ENCODE measurements at regions not wholly inside any gene's neighbourhood (a gene's known extent, or its start where the extent isn't known, plus 50 kb on each side); places are given as distances from the start of the nearest gene placed in this dataset.

GRCh38 chr13:73364736-73365135 lies 305.9 kb downstream of the KLF5 start:
- H3K4me3 ChIP-seq (ENCODE audit: low read length): no peak overlapping the region
- no peaks in the 10 kb centered on the region for H3K36me3 ChIP-seq (ENCODE audit: insufficient read depth, low read length)
- no peaks in the 10 kb centered on the region for H3K9me3 ChIP-seq (replicated peaks; ENCODE audit: low read length)
- no peak overlapping the region for H3K4me2 ChIP-seq (ENCODE audit: low read length)
- no peaks in the 10 kb centered on the region for H3K27me3 ChIP-seq (ENCODE audit: control insufficient read depth, insufficient read depth, low read length)
- no peak overlapping the region for H3K9ac ChIP-seq (ENCODE audit: low read depth, low read length)
- H3K4me1 ChIP-seq (ENCODE audit: control insufficient read depth, insufficient read depth, low read length): no peaks in the 10 kb centered on the region

- no peak overlapping the region for H3K9ac ChIP-seq (ENCODE audit: low read depth, low read length)
- no peaks in the 10 kb centered on the region for H3K9me3 ChIP-seq (replicated peaks; ENCODE audit: low read length)
- no peak overlapping the region for H3K4me3 ChIP-seq (ENCODE audit: low read length)
- H3K4me2 ChIP-seq (ENCODE audit: low read length): no peak overlapping the region
- H3K4me1 ChIP-seq (ENCODE audit: control insufficient read depth, insufficient read depth, low read length): no peaks in the 10 kb centered on the region
- H3K27me3 ChIP-seq (ENCODE audit: control insufficient read depth, insufficient read depth, low read length): no peaks in the 10 kb centered on the region
- H3K36me3 ChIP-seq (ENCODE audit: insufficient read depth, low read length): no peaks in the 10 kb centered on the region
These were observed 299.8 kb downstream of the KLF5 start for GRCh38 chr13:73358606-73359095.

- no peaks in the 10 kb centered on the region for H3K27me3 ChIP-seq (ENCODE audit: control insufficient read depth, insufficient read depth, low read length)
- H3K9ac ChIP-seq (ENCODE audit: low read depth, low read length): no peak overlapping the region
- no peaks in the 10 kb centered on the region for H3K4me1 ChIP-seq (ENCODE audit: control insufficient read depth, insufficient read depth, low read length)
- H3K4me3 ChIP-seq (ENCODE audit: low read length): no peak overlapping the region
- no peaks in the 10 kb centered on the region for H3K9me3 ChIP-seq (replicated peaks; ENCODE audit: low read length)
- H3K4me2 ChIP-seq (ENCODE audit: low read length): no peak overlapping the region
- H3K36me3 ChIP-seq (ENCODE audit: insufficient read depth, low read length): no peaks in the 10 kb centered on the region
These were observed 296.3 kb downstream of the KLF5 start for GRCh38 chr13:73355134-73355533.

- Histone ChIP-seq H3K4me1 (ENCODE audit: control insufficient read depth, insufficient read depth, low read length) (no peaks in the 10 kb centered on the region), H3K4me2 (ENCODE audit: low read length) (no peak overlapping the region), H3K36me3 (ENCODE audit: insufficient read depth, low read length) (no peaks in the 10 kb centered on the region), H3K27me3 (ENCODE audit: control insufficient read depth, insufficient read depth, low read length) (no peaks in the 10 kb centered on the region), H3K9ac (ENCODE audit: low read depth, low read length) (no peak overlapping the region), H3K9me3 (replicated peaks; ENCODE audit: low read length) (no peaks in the 10 kb centered on the region), H3K4me3 (ENCODE audit: low read length) (no peak overlapping the region)
These were observed 292.9 kb downstream of the KLF5 start for GRCh38 chr13:73351730-73352129.

GRCh38 chr13:73341748-73342147 lies 282.9 kb downstream of the KLF5 start:
- H3K9me3 ChIP-seq (replicated peaks; ENCODE audit: low read length): no peaks in the 10 kb centered on the region
- H3K4me1 ChIP-seq (ENCODE audit: control insufficient read depth, insufficient read depth, low read length): peaks cover 45% of the 10 kb centered on the region
- no peaks in the 10 kb centered on the region for H3K36me3 ChIP-seq (ENCODE audit: insufficient read depth, low read length)
- H3K9ac ChIP-seq (ENCODE audit: low read depth, low read length): peak overlapping the region; percentile 19
- H3K27me3 ChIP-seq (ENCODE audit: control insufficient read depth, insufficient read depth, low read length): no peaks in the 10 kb centered on the region
- H3K4me2 ChIP-seq (ENCODE audit: low read length): peak overlapping the region; percentile 30
- H3K4me3 ChIP-seq (ENCODE audit: low read length): no peak overlapping the region

- H3K9ac ChIP-seq (ENCODE audit: low read depth, low read length): no peak overlapping the region
- H3K4me3 ChIP-seq (ENCODE audit: low read length): no peak overlapping the region
- no peak overlapping the region for H3K4me2 ChIP-seq (ENCODE audit: low read length)
- H3K36me3 ChIP-seq (ENCODE audit: insufficient read depth, low read length): no peaks in the 10 kb centered on the region
- no peaks in the 10 kb centered on the region for H3K27me3 ChIP-seq (ENCODE audit: control insufficient read depth, insufficient read depth, low read length)
- no peaks in the 10 kb centered on the region for H3K9me3 ChIP-seq (replicated peaks; ENCODE audit: low read length)
- H3K4me1 ChIP-seq (ENCODE audit: control insufficient read depth, insufficient read depth, low read length): peaks cover 59% of the 10 kb centered on the region
These were observed 281.3 kb downstream of the KLF5 start for GRCh38 chr13:73340069-73340468.

GRCh38 chr13:73339086-73339485 lies 280.3 kb downstream of the KLF5 start:
- peak overlapping the region; percentile 61 for H3K9ac ChIP-seq (ENCODE audit: low read depth, low read length)
- no peaks in the 10 kb centered on the region for H3K9me3 ChIP-seq (replicated peaks; ENCODE audit: low read length)
- no peaks in the 10 kb centered on the region for H3K27me3 ChIP-seq (ENCODE audit: control insufficient read depth, insufficient read depth, low read length)
- H3K4me3 ChIP-seq (ENCODE audit: low read length): no peak overlapping the region
- H3K4me1 ChIP-seq (ENCODE audit: control insufficient read depth, insufficient read depth, low read length): peaks cover 69% of the 10 kb centered on the region
- peak overlapping the region; percentile 17 for H3K4me2 ChIP-seq (ENCODE audit: low read length)
- H3K36me3 ChIP-seq (ENCODE audit: insufficient read depth, low read length): no peaks in the 10 kb centered on the region

- Histone ChIP-seq H3K4me2 (ENCODE audit: low read length) (peak overlapping the region; percentile 17), H3K36me3 (ENCODE audit: insufficient read depth, low read length) (no peaks in the 10 kb centered on the region), H3K9me3 (replicated peaks; ENCODE audit: low read length) (no peaks in the 10 kb centered on the region), H3K4me3 (ENCODE audit: low read length) (no peak overlapping the region), H3K27me3 (ENCODE audit: control insufficient read depth, insufficient read depth, low read length) (no peaks in the 10 kb centered on the region), H3K9ac (ENCODE audit: low read depth, low read length) (peak overlapping the region; percentile 61), H3K4me1 (ENCODE audit: control insufficient read depth, insufficient read depth, low read length) (peaks cover 71% of the 10 kb centered on the region)
These were observed 279.6 kb downstream of the KLF5 start for GRCh38 chr13:73338389-73338788.

- Histone ChIP-seq H3K4me1 (ENCODE audit: control insufficient read depth, insufficient read depth, low read length) (peaks cover 71% of the 10 kb centered on the region), H3K4me3 (ENCODE audit: low read length) (no peak overlapping the region), H3K4me2 (ENCODE audit: low read length) (no peak overlapping the region), H3K27me3 (ENCODE audit: control insufficient read depth, insufficient read depth, low read length) (no peaks in the 10 kb centered on the region), H3K36me3 (ENCODE audit: insufficient read depth, low read length) (no peaks in the 10 kb centered on the region), H3K9ac (ENCODE audit: low read depth, low read length) (peak overlapping the region; percentile 46), H3K9me3 (replicated peaks; ENCODE audit: low read length) (no peaks in the 10 kb centered on the region)
These were observed 278.7 kb downstream of the KLF5 start for GRCh38 chr13:73337532-73337931.

- peaks cover 64% of the 10 kb centered on the region for H3K4me1 ChIP-seq (ENCODE audit: control insufficient read depth, insufficient read depth, low read length)
These were observed 278.0 kb downstream of the KLF5 start for GRCh38 chr13:73336773-73337172.

GRCh38 chr13:73335944-73336343 lies 277.1 kb downstream of the KLF5 start:
- Histone ChIP-seq H3K4me2 (ENCODE audit: low read length) (no peak overlapping the region), H3K9me3 (replicated peaks; ENCODE audit: low read length) (no peaks in the 10 kb centered on the region), H3K36me3 (ENCODE audit: insufficient read depth, low read length) (no peaks in the 10 kb centered on the region), H3K4me3 (ENCODE audit: low read length) (no peak overlapping the region), H3K27me3 (ENCODE audit: control insufficient read depth, insufficient read depth, low read length) (no peaks in the 10 kb centered on the region), H3K4me1 (ENCODE audit: control insufficient read depth, insufficient read depth, low read length) (peaks cover 58% of the 10 kb centered on the region), H3K9ac (ENCODE audit: low read depth, low read length) (peak overlapping the region; percentile 4)

More at GRCh38 chr13:73336773-73337172, 278.0 kb downstream of the KLF5 start:
- H3K36me3 ChIP-seq (ENCODE audit: insufficient read depth, low read length): no peaks in the 10 kb centered on the region
- H3K9me3 ChIP-seq (replicated peaks; ENCODE audit: low read length): no peaks in the 10 kb centered on the region
- no peak overlapping the region for H3K9ac ChIP-seq (ENCODE audit: low read depth, low read length)
- no peaks in the 10 kb centered on the region for H3K27me3 ChIP-seq (ENCODE audit: control insufficient read depth, insufficient read depth, low read length)
- H3K4me2 ChIP-seq (ENCODE audit: low read length): no peak overlapping the region
- H3K4me3 ChIP-seq (ENCODE audit: low read length): no peak overlapping the region

GRCh38 chr13:73335210-73335609 lies 276.4 kb downstream of the KLF5 start:
- Histone ChIP-seq H3K27me3 (ENCODE audit: control insufficient read depth, insufficient read depth, low read length) (no peaks in the 10 kb centered on the region), H3K4me2 (ENCODE audit: low read length) (peak overlapping the region; percentile 40), H3K4me3 (ENCODE audit: low read length) (peak overlapping the region; percentile 3), H3K9me3 (replicated peaks; ENCODE audit: low read length) (no peaks in the 10 kb centered on the region), H3K9ac (ENCODE audit: low read depth, low read length) (peak overlapping the region; percentile 65), H3K36me3 (ENCODE audit: insufficient read depth, low read length) (no peaks in the 10 kb centered on the region), H3K4me1 (ENCODE audit: control insufficient read depth, insufficient read depth, low read length) (peaks cover 58% of the 10 kb centered on the region)

Measured in skeletal muscle satellite cell (primary cell).